Neural cell (in vitro differentiated cells): ENCODE measurements at regions not wholly inside any gene's neighbourhood (a gene's known extent, or its start where the extent isn't known, plus 50 kb on each side); places are given as distances from the start of the nearest gene placed in this dataset.

ENCODE experiments used
- H2AFZ ChIP-seq: fragments of 200-600, 300-800 bp; sonication (generic), shearing (Covaris generic); 2 replicates; pipeline ENCODE4 v1.6.0; 2014; ENCODE audit warnings: low read depth, mild to moderate bottlenecking, antibody characterized with exemption, low read length, moderate library complexity
- H3F3A ChIP-seq: fragments of 200-600 bp; shearing (Covaris generic); 2 replicates; pipeline ENCODE4 v1.6.1; 2016; ENCODE audit warnings: mild to moderate bottlenecking, moderate library complexity, mixed read lengths, antibody characterized with exemption, low read length; ENCODE audit not compliant: insufficient read depth, poor library complexity, severe bottlenecking
- H3K27ac ChIP-seq: fragments of 200-600, 300-800 bp; sonication (generic), shearing (Covaris generic); 2 replicates; pipeline ENCODE4 v1.5.1; 2014; ENCODE audit warnings: mild to moderate bottlenecking, low read length, moderate library complexity
- H3K27me3 ChIP-seq: fragments of 300-800, 200-600 bp; sonication (generic), shearing (Covaris generic); 2 replicates; pipeline ENCODE4 v1.6.0; 2014; ENCODE audit warnings: mild to moderate bottlenecking, low read depth, low read length, moderate library complexity; ENCODE audit not compliant: insufficient read depth
- H3K36me3 ChIP-seq: fragments of 300-800, 200-600 bp; sonication (generic), shearing (Covaris generic); 2 replicates; pipeline ENCODE4 v1.5.1; 2014; ENCODE audit warnings: mild to moderate bottlenecking, antibody characterized with exemption, low read length, moderate library complexity; ENCODE audit not compliant: insufficient read depth
- H3K4me2 ChIP-seq: fragments of 300-800, 200-600 bp; sonication (generic), shearing (Covaris generic); 2 replicates; pipeline ENCODE4 v1.6.0; 2014; ENCODE audit warnings: mild to moderate bottlenecking, low read length
- H3K4me3 ChIP-seq: fragments of 300-800, 200-600 bp; sonication (generic), shearing (Covaris generic); 2 replicates; pipeline ENCODE4 v1.5.1; 2014; ENCODE audit warnings: mild to moderate bottlenecking, low read length, moderate library complexity
- H3K79me2 ChIP-seq: fragments of 200-600 bp; shearing (Covaris generic); replicated peaks from 2 replicates; pipeline ENCODE4 v1.6.0; 2014; ENCODE audit warnings: mild to moderate bottlenecking, low read length, moderate library complexity; ENCODE audit not compliant: insufficient read depth
- H3K9ac ChIP-seq: fragments of 300-800, 200-600 bp; sonication (generic), shearing (Covaris generic); 2 replicates; pipeline ENCODE4 v1.6.1; 2016; ENCODE audit warnings: mild to moderate bottlenecking, low read length, mixed read lengths
- H3K9me2 ChIP-seq: fragments of 200-600 bp; shearing (Covaris generic); 2 replicates; pipeline ENCODE4 v1.6.1; 2016; ENCODE audit warnings: mild to moderate bottlenecking, low read length, mixed read lengths; ENCODE audit not compliant: insufficient read depth
- H3K9me3 ChIP-seq: fragments of 200-600, 300-800 bp; sonication (generic), shearing (Covaris generic); 2 replicates; pipeline ENCODE4 v1.6.1; 2016; ENCODE audit warnings: mild to moderate bottlenecking, mixed run types, low read length, moderate library complexity, mixed read lengths
- H4K20me1 ChIP-seq: fragments of 200-600 bp; shearing (Covaris generic); 2 replicates; pipeline ENCODE4 v1.6.1; 2016; ENCODE audit warnings: mild to moderate bottlenecking, mixed run types; ENCODE audit not compliant: insufficient read depth
- EP300 ChIP-seq: fragments of 450-650 bp; conservative IDR thresholded peaks from 2 replicates; pipeline ENCODE4 v1.6.1; 2014; ENCODE audit warnings: antibody characterized with exemption, mild to moderate bottlenecking, moderate library complexity; ENCODE audit not compliant: poor library complexity, severe bottlenecking
- EZH2 ChIP-seq: fragments of 200-600, 300-800 bp; shearing (Covaris generic), sonication (generic); IDR thresholded peaks from 2 replicates; pipeline ENCODE4 v1.6.1; 2014; ENCODE audit warnings: antibody characterized with exemption, low read length, borderline replicate concordance, mild to moderate bottlenecking; ENCODE audit not compliant: insufficient read depth, poor library complexity, severe bottlenecking
- MXI1 ChIP-seq: fragments of 450-650 bp; conservative IDR thresholded peaks from 2 replicates; pipeline ENCODE4 v1.6.1; 2014; ENCODE audit warnings: antibody characterized with exemption, mild to moderate bottlenecking; ENCODE audit not compliant: poor library complexity, severe bottlenecking
- POLR2AphosphoS5 ChIP-seq: IDR thresholded peaks from 2 replicates; pipeline ENCODE4 v1.6.1; 2012
- RAD21 ChIP-seq: fragments of 450-650 bp; conservative IDR thresholded peaks from 2 replicates; pipeline ENCODE4 v1.6.1; 2014; ENCODE audit warnings: antibody characterized with exemption, mild to moderate bottlenecking, moderate library complexity
- SMC3 ChIP-seq: fragments of 450-650 bp; conservative IDR thresholded peaks from 2 replicates; pipeline ENCODE4 v1.6.1; 2014; ENCODE audit warnings: antibody characterized with exemption, mild to moderate bottlenecking, moderate library complexity; ENCODE audit not compliant: poor library complexity
- TAF1 ChIP-seq: IDR thresholded peaks from 2 replicates; pipeline ENCODE4 v1.6.1; 2012; ENCODE audit warnings: low read depth
- TF ChIP-seq, protein P1 (sequence below): fragments of 450-650 bp; IDR thresholded peaks from 2 replicates; pipeline ENCODE4 v1.5.1; 2014; ENCODE audit warnings: antibody characterized with exemption, mild to moderate bottlenecking, moderate library complexity; ENCODE audit not compliant: poor library complexity, severe bottlenecking
- TF ChIP-seq, protein P2 (sequence below): IDR thresholded peaks from 2 replicates; pipeline ENCODE4 v1.6.1; 2012; ENCODE audit warnings: borderline replicate concordance

- Histone ChIP-seq H3K9me2 (no peaks in the 10 kb centered on the region), H3K9me3 (no peaks in the 10 kb centered on the region), H3K27ac (no peak overlapping the region), H3K4me3 (no peak overlapping the region), H3K4me2 (no peak overlapping the region), H3K79me2 (no peaks in the 10 kb centered on the region), H4K20me1 (no peaks in the 10 kb centered on the region), H3F3A (no peaks in the 10 kb centered on the region), H3K9ac (no peak overlapping the region), H3K27me3 (no peaks in the 10 kb centered on the region), H3K36me3 (no peaks in the 10 kb centered on the region), H2AFZ (no peak overlapping the region)
- TF ChIP-seq SMC3 (no peak), MXI1 (no peak), POLR2AphosphoS5 (no peak), EP300 (no peak), TAF1 (no peak), EZH2 (no peak), RAD21 (no peak)
- TF ChIP-seq, protein P1, sequence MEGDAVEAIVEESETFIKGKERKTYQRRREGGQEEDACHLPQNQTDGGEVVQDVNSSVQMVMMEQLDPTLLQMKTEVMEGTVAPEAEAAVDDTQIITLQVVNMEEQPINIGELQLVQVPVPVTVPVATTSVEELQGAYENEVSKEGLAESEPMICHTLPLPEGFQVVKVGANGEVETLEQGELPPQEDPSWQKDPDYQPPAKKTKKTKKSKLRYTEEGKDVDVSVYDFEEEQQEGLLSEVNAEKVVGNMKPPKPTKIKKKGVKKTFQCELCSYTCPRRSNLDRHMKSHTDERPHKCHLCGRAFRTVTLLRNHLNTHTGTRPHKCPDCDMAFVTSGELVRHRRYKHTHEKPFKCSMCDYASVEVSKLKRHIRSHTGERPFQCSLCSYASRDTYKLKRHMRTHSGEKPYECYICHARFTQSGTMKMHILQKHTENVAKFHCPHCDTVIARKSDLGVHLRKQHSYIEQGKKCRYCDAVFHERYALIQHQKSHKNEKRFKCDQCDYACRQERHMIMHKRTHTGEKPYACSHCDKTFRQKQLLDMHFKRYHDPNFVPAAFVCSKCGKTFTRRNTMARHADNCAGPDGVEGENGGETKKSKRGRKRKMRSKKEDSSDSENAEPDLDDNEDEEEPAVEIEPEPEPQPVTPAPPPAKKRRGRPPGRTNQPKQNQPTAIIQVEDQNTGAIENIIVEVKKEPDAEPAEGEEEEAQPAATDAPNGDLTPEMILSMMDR: no peak
- TF ChIP-seq, protein P2, sequence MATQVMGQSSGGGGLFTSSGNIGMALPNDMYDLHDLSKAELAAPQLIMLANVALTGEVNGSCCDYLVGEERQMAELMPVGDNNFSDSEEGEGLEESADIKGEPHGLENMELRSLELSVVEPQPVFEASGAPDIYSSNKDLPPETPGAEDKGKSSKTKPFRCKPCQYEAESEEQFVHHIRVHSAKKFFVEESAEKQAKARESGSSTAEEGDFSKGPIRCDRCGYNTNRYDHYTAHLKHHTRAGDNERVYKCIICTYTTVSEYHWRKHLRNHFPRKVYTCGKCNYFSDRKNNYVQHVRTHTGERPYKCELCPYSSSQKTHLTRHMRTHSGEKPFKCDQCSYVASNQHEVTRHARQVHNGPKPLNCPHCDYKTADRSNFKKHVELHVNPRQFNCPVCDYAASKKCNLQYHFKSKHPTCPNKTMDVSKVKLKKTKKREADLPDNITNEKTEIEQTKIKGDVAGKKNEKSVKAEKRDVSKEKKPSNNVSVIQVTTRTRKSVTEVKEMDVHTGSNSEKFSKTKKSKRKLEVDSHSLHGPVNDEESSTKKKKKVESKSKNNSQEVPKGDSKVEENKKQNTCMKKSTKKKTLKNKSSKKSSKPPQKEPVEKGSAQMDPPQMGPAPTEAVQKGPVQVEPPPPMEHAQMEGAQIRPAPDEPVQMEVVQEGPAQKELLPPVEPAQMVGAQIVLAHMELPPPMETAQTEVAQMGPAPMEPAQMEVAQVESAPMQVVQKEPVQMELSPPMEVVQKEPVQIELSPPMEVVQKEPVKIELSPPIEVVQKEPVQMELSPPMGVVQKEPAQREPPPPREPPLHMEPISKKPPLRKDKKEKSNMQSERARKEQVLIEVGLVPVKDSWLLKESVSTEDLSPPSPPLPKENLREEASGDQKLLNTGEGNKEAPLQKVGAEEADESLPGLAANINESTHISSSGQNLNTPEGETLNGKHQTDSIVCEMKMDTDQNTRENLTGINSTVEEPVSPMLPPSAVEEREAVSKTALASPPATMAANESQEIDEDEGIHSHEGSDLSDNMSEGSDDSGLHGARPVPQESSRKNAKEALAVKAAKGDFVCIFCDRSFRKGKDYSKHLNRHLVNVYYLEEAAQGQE: no peak
Observed at GRCh38 chr12:107986183-107986582, 142.9 kb upstream of the WSCD2 start.

DNA sequence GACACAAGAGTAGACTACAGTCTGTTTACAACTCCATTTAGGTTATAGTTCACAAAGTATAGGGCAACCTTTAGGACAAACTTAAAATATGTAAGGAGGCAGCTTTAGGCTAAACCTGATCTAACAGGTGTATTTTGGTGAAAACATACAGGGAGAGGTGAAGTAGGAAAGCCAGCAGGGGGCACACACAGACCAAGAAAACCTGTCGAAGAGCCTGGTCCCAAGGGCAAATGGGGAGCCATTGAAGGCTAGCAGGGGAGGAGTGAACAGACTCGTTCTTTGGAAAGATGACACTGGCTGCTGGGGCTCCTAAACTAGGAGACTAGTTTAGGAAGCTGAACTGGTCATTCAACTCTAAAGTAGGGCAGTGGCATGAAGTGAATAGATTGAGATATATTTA lies 138.8 kb upstream of the WSCD2 start:
- H3K27ac ChIP-seq: no peak overlapping the region
- no peaks in the 10 kb centered on the region for H3K27me3 ChIP-seq
- H2AFZ ChIP-seq: no peak overlapping the region
- H3K4me3 ChIP-seq: no peak overlapping the region
- H3K9me2 ChIP-seq: no peaks in the 10 kb centered on the region
- H4K20me1 ChIP-seq: no peaks in the 10 kb centered on the region
- H3K36me3 ChIP-seq: no peaks in the 10 kb centered on the region
- H3K4me2 ChIP-seq: no peak overlapping the region
- H3F3A ChIP-seq: no peaks in the 10 kb centered on the region
- TF ChIP-seq, protein P1: peak; percentile 65
- TF ChIP-seq TAF1: no peak
- peak; percentile 81 for TF ChIP-seq SMC3
- TF ChIP-seq RAD21: peak; percentile 78
- no peaks in the 10 kb centered on the region for H3K79me2 ChIP-seq
- no peak overlapping the region for H3K9ac ChIP-seq
- no peaks in the 10 kb centered on the region for H3K9me3 ChIP-seq
